ENCODE measurements at regions not wholly inside any gene's neighbourhood (a gene's known extent, or its start where the extent isn't known, plus 50 kb on each side); places are given as distances from the start of the nearest gene placed in this dataset.

- Histone ChIP-seq H3K27ac (ENCODE audit: low read depth, low read length) (no peak overlapping the region), H3K9me3 (ENCODE audit: control insufficient read depth, insufficient read depth, low read depth, low read length) (no peaks in the 10 kb centered on the region), H3K4me1 (ENCODE audit: control insufficient read depth, insufficient read depth, low read length) (peaks cover 16% of the 10 kb centered on the region), H3K4me3 (ENCODE audit: low read depth, low read length) (no peak overlapping the region), H3K27me3 (ENCODE audit: control insufficient read depth, insufficient read depth, low read length) (no peaks in the 10 kb centered on the region), H3K9ac (ENCODE audit: low read length) (no peak overlapping the region), H3K36me3 (ENCODE audit: control insufficient read depth, insufficient read depth, low read length) (no peaks in the 10 kb centered on the region)
Observed at GRCh38 chr9:81388831-81389230, 300.5 kb downstream of the TLE1 start.

- H3K36me3 ChIP-seq (ENCODE audit: control insufficient read depth, insufficient read depth, low read length) = no peaks in the 10 kb centered on the region
- no peaks in the 10 kb centered on the region for H3K27me3 ChIP-seq (ENCODE audit: control insufficient read depth, insufficient read depth, low read length)
- no peak overlapping the region for H3K9ac ChIP-seq (ENCODE audit: low read length)
- peaks cover 16% of the 10 kb centered on the region for H3K4me1 ChIP-seq (ENCODE audit: control insufficient read depth, insufficient read depth, low read length)
- no peaks in the 10 kb centered on the region for H3K9me3 ChIP-seq (ENCODE audit: control insufficient read depth, insufficient read depth, low read depth, low read length)
- H3K4me3 ChIP-seq (ENCODE audit: low read depth, low read length) = no peak overlapping the region
- no peak overlapping the region for H3K27ac ChIP-seq (ENCODE audit: low read depth, low read length)
Observed at GRCh38 chr9:81387360-81388106, 301.8 kb downstream of the TLE1 start.

- Histone ChIP-seq H3K9ac (ENCODE audit: low read length) (no peak overlapping the region), H3K9me3 (ENCODE audit: control insufficient read depth, insufficient read depth, low read depth, low read length) (no peaks in the 10 kb centered on the region), H3K4me1 (ENCODE audit: control insufficient read depth, insufficient read depth, low read length) (peaks cover 10% of the 10 kb centered on the region), H3K4me3 (ENCODE audit: low read depth, low read length) (no peak overlapping the region), H3K27me3 (ENCODE audit: control insufficient read depth, insufficient read depth, low read length) (no peaks in the 10 kb centered on the region), H3K36me3 (ENCODE audit: control insufficient read depth, insufficient read depth, low read length) (no peaks in the 10 kb centered on the region), H3K27ac (ENCODE audit: low read depth, low read length) (no peak overlapping the region)
Observed at GRCh38 chr9:81384911-81385310, 304.4 kb downstream of the TLE1 start.

DNA sequence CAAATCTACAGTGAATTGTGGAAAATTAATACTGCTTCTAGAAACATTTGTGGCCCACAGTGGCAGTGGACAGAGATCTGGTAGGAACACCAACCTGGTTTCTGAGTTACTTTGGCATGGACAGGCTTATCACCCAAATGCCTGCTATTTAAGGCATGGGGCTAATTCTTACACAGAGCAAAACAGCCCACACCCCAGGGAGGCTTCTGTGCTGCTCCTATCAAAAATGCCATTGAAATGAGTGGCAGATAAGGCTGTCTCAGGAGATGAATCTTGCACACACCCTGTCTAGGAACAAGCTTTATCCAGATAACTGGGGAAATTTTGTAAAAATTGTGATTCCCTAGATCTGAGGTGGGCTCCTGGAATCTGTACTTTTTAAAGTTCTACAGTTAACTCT, 307.1 kb downstream of the TLE1 start:
- no peak overlapping the region for H3K4me3 ChIP-seq (ENCODE audit: low read depth, low read length)
- H3K9me3 ChIP-seq (ENCODE audit: control insufficient read depth, insufficient read depth, low read depth, low read length) = no peaks in the 10 kb centered on the region
- H3K9ac ChIP-seq (ENCODE audit: low read length) = no peak overlapping the region
- H3K4me1 ChIP-seq (ENCODE audit: control insufficient read depth, insufficient read depth, low read length) = peaks cover 3% of the 10 kb centered on the region; the same call in 1 of the 2 replicates
- no peaks in the 10 kb centered on the region for H3K27me3 ChIP-seq (ENCODE audit: control insufficient read depth, insufficient read depth, low read length)
- no peaks in the 10 kb centered on the region for H3K36me3 ChIP-seq (ENCODE audit: control insufficient read depth, insufficient read depth, low read length)
- H3K27ac ChIP-seq (ENCODE audit: low read depth, low read length) = no peak overlapping the region

DNA sequence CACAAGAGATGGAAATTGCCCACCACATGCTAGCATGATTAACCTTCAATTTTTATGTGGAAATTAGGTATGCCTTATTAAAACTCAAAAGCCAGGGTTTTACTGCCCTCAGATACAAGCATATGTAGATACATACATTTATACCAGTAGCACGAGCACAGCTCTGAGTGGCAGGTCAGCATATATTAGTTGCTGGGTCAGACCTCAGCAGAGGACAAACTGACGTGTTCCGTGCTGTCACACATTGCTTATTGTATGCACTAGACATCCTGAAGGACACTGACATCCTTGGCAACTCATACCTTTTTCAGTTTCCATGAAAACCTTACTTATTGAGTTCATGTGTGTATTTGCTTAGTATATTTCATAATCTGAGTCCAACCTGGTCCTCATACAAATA, 307.7 kb downstream of the TLE1 start:
- Histone ChIP-seq H3K9ac (ENCODE audit: low read length) (no peak overlapping the region), H3K27ac (ENCODE audit: low read depth, low read length) (no peak overlapping the region), H3K4me3 (ENCODE audit: low read depth, low read length) (no peak overlapping the region), H3K9me3 (ENCODE audit: control insufficient read depth, insufficient read depth, low read depth, low read length) (no peaks in the 10 kb centered on the region), H3K36me3 (ENCODE audit: control insufficient read depth, insufficient read depth, low read length) (no peaks in the 10 kb centered on the region), H3K4me1 (ENCODE audit: control insufficient read depth, insufficient read depth, low read length) (peaks cover 4% of the 10 kb centered on the region; the same call in 1 of the 2 replicates), H3K27me3 (ENCODE audit: control insufficient read depth, insufficient read depth, low read length) (no peaks in the 10 kb centered on the region)

- Histone ChIP-seq H3K9ac (ENCODE audit: low read length) (no peak overlapping the region), H3K4me3 (ENCODE audit: low read depth, low read length) (no peak overlapping the region), H3K4me1 (ENCODE audit: control insufficient read depth, insufficient read depth, low read length) (peaks cover 5% of the 10 kb centered on the region; the same call in 1 of the 2 replicates), H3K27me3 (ENCODE audit: control insufficient read depth, insufficient read depth, low read length) (no peaks in the 10 kb centered on the region), H3K36me3 (ENCODE audit: control insufficient read depth, insufficient read depth, low read length) (no peaks in the 10 kb centered on the region), H3K27ac (ENCODE audit: low read depth, low read length) (no peak overlapping the region), H3K9me3 (ENCODE audit: control insufficient read depth, insufficient read depth, low read depth, low read length) (no peaks in the 10 kb centered on the region)
Observed at GRCh38 chr9:81380504-81381359, 308.6 kb downstream of the TLE1 start.

- Histone ChIP-seq H3K27me3 (ENCODE audit: control insufficient read depth, insufficient read depth, low read length) (no peaks in the 10 kb centered on the region), H3K9me3 (ENCODE audit: control insufficient read depth, insufficient read depth, low read depth, low read length) (no peaks in the 10 kb centered on the region), H3K9ac (ENCODE audit: low read length) (no peak overlapping the region), H3K4me1 (ENCODE audit: control insufficient read depth, insufficient read depth, low read length) (peaks cover 16% of the 10 kb centered on the region), H3K36me3 (ENCODE audit: control insufficient read depth, insufficient read depth, low read length) (no peaks in the 10 kb centered on the region), H3K4me3 (ENCODE audit: low read depth, low read length) (no peak overlapping the region), H3K27ac (ENCODE audit: low read depth, low read length) (no peak overlapping the region)
Observed at GRCh38 chr9:81379655-81380054, 309.7 kb downstream of the TLE1 start.

- Histone ChIP-seq H3K4me3 (ENCODE audit: low read depth, low read length) (no peak overlapping the region), H3K4me1 (ENCODE audit: control insufficient read depth, insufficient read depth, low read length) (peaks cover 21% of the 10 kb centered on the region), H3K27ac (ENCODE audit: low read depth, low read length) (no peak overlapping the region), H3K9ac (ENCODE audit: low read length) (no peak overlapping the region), H3K27me3 (ENCODE audit: control insufficient read depth, insufficient read depth, low read length) (no peaks in the 10 kb centered on the region), H3K9me3 (ENCODE audit: control insufficient read depth, insufficient read depth, low read depth, low read length) (no peaks in the 10 kb centered on the region), H3K36me3 (ENCODE audit: control insufficient read depth, insufficient read depth, low read length) (no peaks in the 10 kb centered on the region)
Observed at GRCh38 chr9:81377921-81378320, 311.4 kb downstream of the TLE1 start.

DNA sequence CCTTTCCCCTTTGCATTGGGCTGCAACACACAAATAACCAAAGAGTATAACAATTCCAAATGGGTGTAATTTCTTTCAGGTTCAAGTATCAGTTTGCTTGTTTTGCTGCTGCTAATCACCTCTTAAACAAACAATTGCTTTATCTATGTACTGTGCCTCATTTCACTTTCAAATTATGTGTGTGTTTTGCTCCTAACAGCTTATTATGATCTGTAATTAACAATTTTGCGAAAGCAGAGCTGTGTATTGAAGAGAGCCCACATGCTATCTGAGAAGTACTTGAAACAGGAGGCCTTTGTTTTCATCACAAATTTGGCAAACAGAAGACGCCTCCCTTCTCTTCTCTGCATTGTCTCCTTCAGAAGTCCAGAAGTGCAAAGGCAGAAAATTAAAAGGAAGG, 312.0 kb downstream of the TLE1 start:
- Histone ChIP-seq H3K9ac (ENCODE audit: low read length) (no peak overlapping the region), H3K36me3 (ENCODE audit: control insufficient read depth, insufficient read depth, low read length) (no peaks in the 10 kb centered on the region), H3K27me3 (ENCODE audit: control insufficient read depth, insufficient read depth, low read length) (no peaks in the 10 kb centered on the region), H3K9me3 (ENCODE audit: control insufficient read depth, insufficient read depth, low read depth, low read length) (no peaks in the 10 kb centered on the region), H3K4me3 (ENCODE audit: low read depth, low read length) (no peak overlapping the region), H3K27ac (ENCODE audit: low read depth, low read length) (no peak overlapping the region), H3K4me1 (ENCODE audit: control insufficient read depth, insufficient read depth, low read length) (peaks cover 21% of the 10 kb centered on the region)

GRCh38 chr9:81375187-81376100, 313.9 kb downstream of the TLE1 start:
- no peaks in the 10 kb centered on the region for H3K36me3 ChIP-seq (ENCODE audit: control insufficient read depth, insufficient read depth, low read length)
- H3K4me1 ChIP-seq (ENCODE audit: control insufficient read depth, insufficient read depth, low read length) = peaks cover 28% of the 10 kb centered on the region
- H3K9ac ChIP-seq (ENCODE audit: low read length) = no peak overlapping the region

More at GRCh38 chr9:81375187-81376100, 313.9 kb downstream of the TLE1 start:
- no peaks in the 10 kb centered on the region for H3K27me3 ChIP-seq (ENCODE audit: control insufficient read depth, insufficient read depth, low read length)
- H3K27ac ChIP-seq (ENCODE audit: low read depth, low read length) = no peak overlapping the region
- no peaks in the 10 kb centered on the region for H3K9me3 ChIP-seq (ENCODE audit: control insufficient read depth, insufficient read depth, low read depth, low read length)
- H3K4me3 ChIP-seq (ENCODE audit: low read depth, low read length) = no peak overlapping the region
